GM19240 (cell line): ENCODE measurements at regions not wholly inside any gene's neighbourhood (a gene's known extent, or its start where the extent isn't known, plus 50 kb on each side); places are given as distances from the start of the nearest gene placed in this dataset.

Experiments used
- DNase-seq: peaks from one replicate; pipeline ENCODE4 v3.0.0; 2011; ENCODE audit warnings: low spot score; ENCODE audit not compliant: insufficient read length

GRCh38 chr20:17014217-17014616 is 212.6 kb upstream of the PCSK2 start:
- no peak for DNase-seq

- no peak for DNase-seq
These were observed 212.0 kb upstream of the PCSK2 start for GRCh38 chr20:17014756-17015366.

GRCh38 chr20:17017232-17017631 is 209.6 kb upstream of the PCSK2 start:
- DNase-seq: no peak

GRCh38 chr20:17021481-17021880 is 205.4 kb upstream of the PCSK2 start:
- DNase-seq: no peak

- DNase-seq: no peak
These were observed 203.8 kb upstream of the PCSK2 start for GRCh38 chr20:17023036-17023435.

GRCh38 chr20:17023806-17024205 is 203.0 kb upstream of the PCSK2 start:
- DNase-seq: no peak

GRCh38 chr20:17024513-17025119 is 202.2 kb upstream of the PCSK2 start:
- no peak for DNase-seq

GRCh38 chr20:17026346-17026745 is 200.5 kb upstream of the PCSK2 start:
- DNase-seq: no peak

- no peak for DNase-seq
These were observed 197.1 kb upstream of the PCSK2 start for GRCh38 chr20:17029698-17030097.

- no peak for DNase-seq
These were observed 190.3 kb upstream of the PCSK2 start for GRCh38 chr20:17036541-17036940.

- DNase-seq: no peak
These were observed 184.7 kb upstream of the PCSK2 start for GRCh38 chr20:17042122-17042521.

GRCh38 chr20:17043323-17043722 is 183.5 kb upstream of the PCSK2 start:
- DNase-seq: no peak

- no peak for DNase-seq
These were observed 181.9 kb upstream of the PCSK2 start for GRCh38 chr20:17044891-17045290.

GRCh38 chr20:17059465-17059864 is 167.4 kb upstream of the PCSK2 start:
- no peak for DNase-seq

GRCh38 chr20:17061715-17062114 is 165.1 kb upstream of the PCSK2 start:
- DNase-seq: no peak

- DNase-seq: no peak
These were observed 164.1 kb upstream of the PCSK2 start for GRCh38 chr20:17062712-17063111.

GRCh38 chr20:17066902-17067301 is 159.9 kb upstream of the PCSK2 start:
- DNase-seq: no peak

- no peak for DNase-seq
These were observed 158.6 kb upstream of the PCSK2 start for GRCh38 chr20:17068084-17068711.

- DNase-seq: no peak
These were observed 149.8 kb upstream of the PCSK2 start for GRCh38 chr20:17077030-17077429.

- no peak for DNase-seq
These were observed 143.1 kb upstream of the PCSK2 start for GRCh38 chr20:17083738-17084137.

- DNase-seq: no peak
These were observed 141.9 kb upstream of the PCSK2 start for GRCh38 chr20:17084909-17085308.

GRCh38 chr20:17093782-17094181 is 133.1 kb upstream of the PCSK2 start:
- no peak for DNase-seq

GRCh38 chr20:17097603-17098002 is 129.2 kb upstream of the PCSK2 start:
- DNase-seq: no peak
